Ovary (tissue), 3 donors: ENCODE measurements at regions not wholly inside any gene's neighbourhood (a gene's known extent, or its start where the extent isn't known, plus 50 kb on each side); places are given as distances from the start of the nearest gene placed in this dataset.

Source experiments
- EP300 ChIP-seq: sonication (generic); formaldehyde crosslinking; IDR thresholded peaks from one replicate; pipeline ENCODE4 v1.6.1; 2017; ENCODE audit warnings: antibody characterized with exemption
- POLR2A ChIP-seq: fragments of 450-650 bp; IDR thresholded peaks from one replicate; pipeline ENCODE4 v1.6.1; 2017; ENCODE audit warnings: antibody characterized with exemption, mild to moderate bottlenecking, moderate library complexity
- TF ChIP-seq, protein P1 (sequence below), 3 donors: fragments of 450-650 bp in 2 of 3; fragments of 200-600 bp in 1 of 3; IDR thresholded peaks; one replicate each; pipeline versions ENCODE4 v1.5.1 to v1.8.0; 2016 to 2022; ENCODE audit warnings: antibody characterized with exemption in 3 of 3, mild to moderate bottlenecking in 1 of 3
- donor health status: DM: no; HTN: no; CAD: no.

DNA sequence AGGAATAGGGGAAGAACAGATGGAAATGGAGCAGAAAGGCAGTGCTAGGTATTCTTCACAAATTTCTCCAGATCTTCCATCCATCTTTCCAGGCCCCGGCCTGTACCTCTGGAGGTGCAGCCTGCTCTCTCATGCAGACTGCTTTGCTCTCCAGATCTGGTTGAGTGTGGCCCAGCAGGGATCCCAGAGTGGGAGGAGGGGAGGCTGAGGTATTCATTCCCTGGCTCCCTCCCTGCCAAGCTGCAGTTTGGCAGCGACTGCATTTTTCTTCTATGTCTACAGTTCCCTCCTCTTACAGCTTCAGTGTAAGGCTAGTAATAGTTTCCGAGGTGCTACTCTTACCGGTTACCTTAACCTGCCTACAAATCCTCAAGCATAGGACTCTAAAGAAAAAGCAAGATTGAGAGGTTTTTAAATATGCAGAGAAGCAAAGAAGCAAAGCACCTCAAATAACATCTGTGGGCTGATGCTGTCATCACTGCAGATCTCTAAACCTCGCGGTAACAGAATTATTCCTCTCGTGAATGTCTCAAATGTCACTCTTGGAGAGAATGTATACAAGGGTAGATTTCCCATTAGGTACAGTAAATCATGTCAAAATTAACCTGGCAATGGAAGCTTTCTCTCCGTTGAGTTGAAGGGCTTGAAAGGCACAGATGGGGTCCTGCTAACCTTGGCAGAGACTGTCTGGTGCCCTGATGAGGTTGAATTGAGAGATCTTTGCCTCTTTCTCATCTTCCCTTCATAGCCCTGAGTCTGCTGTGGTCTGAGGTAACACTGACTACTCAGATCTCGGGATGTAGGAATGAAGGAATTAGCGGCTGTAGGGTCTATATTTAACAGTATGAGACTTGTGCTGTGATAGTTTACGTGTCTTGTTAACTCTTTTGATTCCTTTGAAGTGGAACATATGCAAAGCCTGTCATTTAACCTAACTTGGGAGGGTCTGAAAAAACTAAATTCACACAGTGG lies 297.9 kb upstream of the C11orf87 start:
- TF ChIP-seq, protein P1, sequence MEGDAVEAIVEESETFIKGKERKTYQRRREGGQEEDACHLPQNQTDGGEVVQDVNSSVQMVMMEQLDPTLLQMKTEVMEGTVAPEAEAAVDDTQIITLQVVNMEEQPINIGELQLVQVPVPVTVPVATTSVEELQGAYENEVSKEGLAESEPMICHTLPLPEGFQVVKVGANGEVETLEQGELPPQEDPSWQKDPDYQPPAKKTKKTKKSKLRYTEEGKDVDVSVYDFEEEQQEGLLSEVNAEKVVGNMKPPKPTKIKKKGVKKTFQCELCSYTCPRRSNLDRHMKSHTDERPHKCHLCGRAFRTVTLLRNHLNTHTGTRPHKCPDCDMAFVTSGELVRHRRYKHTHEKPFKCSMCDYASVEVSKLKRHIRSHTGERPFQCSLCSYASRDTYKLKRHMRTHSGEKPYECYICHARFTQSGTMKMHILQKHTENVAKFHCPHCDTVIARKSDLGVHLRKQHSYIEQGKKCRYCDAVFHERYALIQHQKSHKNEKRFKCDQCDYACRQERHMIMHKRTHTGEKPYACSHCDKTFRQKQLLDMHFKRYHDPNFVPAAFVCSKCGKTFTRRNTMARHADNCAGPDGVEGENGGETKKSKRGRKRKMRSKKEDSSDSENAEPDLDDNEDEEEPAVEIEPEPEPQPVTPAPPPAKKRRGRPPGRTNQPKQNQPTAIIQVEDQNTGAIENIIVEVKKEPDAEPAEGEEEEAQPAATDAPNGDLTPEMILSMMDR (IDR thresholded peaks at IDR 0.05) = no peak
- TF ChIP-seq POLR2A (no peak), EP300 (no peak)
